NT2/D1 (cell line): ENCODE measurements at regions not wholly inside any gene's neighbourhood (a gene's known extent, or its start where the extent isn't known, plus 50 kb on each side); places are given as distances from the start of the nearest gene placed in this dataset.

Experiments used
- DNase-seq: peaks from one replicate; pipeline ENCODE4 v3.0.0-alpha.2; 2011; ENCODE audit warnings: low read depth, low spot score
- H3K27me3 ChIP-seq: 2 replicates; pipeline ENCODE4 v1.6.0; 2011; ENCODE audit warnings: mild to moderate bottlenecking; ENCODE audit not compliant: insufficient read length, insufficient read depth
- H3K36me3 ChIP-seq: 2 replicates; pipeline ENCODE4 v1.6.1; 2011; ENCODE audit warnings: mild to moderate bottlenecking, low read length, mixed read lengths; ENCODE audit not compliant: insufficient read depth, insufficient read length
- H3K4me1 ChIP-seq: 2 replicates; pipeline ENCODE4 v1.5.1; 2011; ENCODE audit not compliant: insufficient read depth, insufficient read length
- H3K4me3 ChIP-seq: 2 replicates; pipeline ENCODE4 v1.5.1; 2011; ENCODE audit warnings: low read depth; ENCODE audit not compliant: insufficient read length
- H3K9ac ChIP-seq: 2 replicates; pipeline ENCODE4 v1.6.0; 2011; ENCODE audit warnings: low read depth; ENCODE audit not compliant: insufficient read length
- H3K9me3 ChIP-seq: 2 replicates; pipeline ENCODE4 v1.5.1; 2011; ENCODE audit warnings: mild to moderate bottlenecking, low read length; ENCODE audit not compliant: insufficient read depth
- SUZ12 ChIP-seq: IDR thresholded peaks from 2 replicates; pipeline ENCODE4 v1.6.1; 2011; ENCODE audit not compliant: insufficient read length, insufficient read depth; ENCODE audit errors: extremely low read depth
- YY1 ChIP-seq: IDR thresholded peaks from 2 replicates; pipeline ENCODE4 v1.6.1; 2011; ENCODE audit not compliant: insufficient read length, insufficient read depth
- ZNF274 ChIP-seq: IDR thresholded peaks from 2 replicates; pipeline ENCODE4 v1.6.1; 2011; ENCODE audit warnings: mild to moderate bottlenecking, low read depth, low read length

DNA sequence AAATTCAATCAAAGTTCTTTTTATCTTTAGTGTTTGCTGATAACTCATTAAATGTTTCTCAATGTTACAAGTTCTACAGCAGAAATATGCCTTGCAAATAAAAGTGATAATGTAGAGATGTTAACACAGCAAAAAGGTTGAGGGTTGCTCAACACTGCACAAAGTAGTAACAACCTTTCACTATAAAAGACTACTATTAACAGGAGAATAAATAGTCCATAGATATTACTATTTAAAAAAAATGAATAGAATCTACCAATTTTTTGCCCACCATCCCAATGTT lies 378.1 kb downstream of the RBM43 start:
- no peak for DNase-seq
- TF ChIP-seq ZNF274 (no peak), SUZ12 (no peak), YY1 (no peak)
- H3K27me3 ChIP-seq = no peaks in the 10 kb centered on the region
- H3K4me1 ChIP-seq = no peaks in the 10 kb centered on the region
- no peak overlapping the region for H3K9ac ChIP-seq
- 0 out of 2 replicates have a peak, but pooled peaks cover under 1% of the 10 kb centered on the region for H3K9me3 ChIP-seq
- no peak overlapping the region for H3K4me3 ChIP-seq
- no peaks in the 10 kb centered on the region for H3K36me3 ChIP-seq

DNA sequence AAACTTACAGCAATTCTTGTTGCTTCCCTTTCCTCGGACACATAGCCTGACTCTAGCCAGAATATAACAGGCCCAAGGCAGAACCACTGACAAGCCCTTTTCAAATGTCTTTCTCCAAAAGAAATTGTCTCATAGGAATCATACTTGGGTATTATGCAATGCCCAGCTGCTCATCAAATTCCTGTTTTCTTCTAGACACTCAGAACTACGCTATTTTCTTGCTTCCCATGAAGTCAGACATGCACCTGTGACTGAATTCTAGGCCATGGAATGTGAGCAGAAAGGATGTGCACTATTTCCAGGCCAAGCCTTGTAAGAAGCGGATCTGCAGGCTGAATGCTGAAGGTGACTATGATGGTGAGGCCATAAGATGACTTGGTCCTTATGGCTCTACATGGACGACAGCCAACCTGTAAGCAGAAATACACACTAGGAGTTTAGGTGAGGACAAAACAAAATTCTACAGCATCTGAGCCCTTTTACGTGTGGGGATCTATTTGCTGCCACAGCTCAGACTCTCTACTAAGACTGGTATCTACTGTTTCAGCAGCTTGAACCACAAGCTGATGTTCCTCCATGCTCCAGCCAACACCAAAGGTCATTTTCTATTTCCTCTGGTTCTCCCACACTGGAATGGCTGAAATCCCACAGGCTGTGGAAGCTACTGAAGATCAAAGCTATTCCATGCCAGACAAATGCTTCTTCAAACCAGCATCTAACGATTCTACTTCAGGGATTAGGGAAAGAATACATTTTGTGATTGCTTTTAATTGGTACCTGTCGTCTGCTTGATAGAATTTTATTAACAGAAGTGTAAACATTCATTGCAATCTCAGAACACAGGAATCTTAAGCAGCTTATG lies 378.7 kb downstream of the RBM43 start:
- DNase-seq = no peak
- H3K9me3 ChIP-seq = peaks cover 7% of the 10 kb centered on the region; the same call in 1 of the 2 replicates
- TF ChIP-seq SUZ12 (no peak), ZNF274 (no peak)

DNA sequence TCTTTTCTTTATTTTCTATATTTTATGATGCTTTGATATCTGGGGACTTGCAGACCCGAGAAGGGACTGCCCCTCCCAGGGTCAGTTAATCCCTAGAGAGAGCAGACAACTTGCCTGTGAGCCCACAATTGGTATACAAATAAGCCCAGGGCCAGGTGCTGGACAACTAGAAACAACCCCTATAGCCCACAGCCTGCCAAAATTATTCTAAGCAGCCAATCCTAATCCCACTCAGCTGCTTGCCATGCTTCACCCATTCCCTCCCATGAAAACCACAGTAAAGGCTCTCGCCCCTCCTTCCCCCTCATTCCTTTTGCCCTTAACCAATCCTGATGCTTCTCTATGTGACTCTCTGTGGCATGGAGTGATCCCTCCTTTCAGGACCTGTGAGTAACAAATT lies 380.7 kb downstream of the RBM43 start:
- Histone ChIP-seq H3K4me1 (no peaks in the 10 kb centered on the region), H3K9ac (no peak overlapping the region), H3K4me3 (no peak overlapping the region), H3K9me3 (peaks cover 11% of the 10 kb centered on the region; the same call in 1 of the 2 replicates), H3K27me3 (no peaks in the 10 kb centered on the region), H3K36me3 (no peaks in the 10 kb centered on the region)
- no peak for DNase-seq
- TF ChIP-seq ZNF274 = no peak
- TF ChIP-seq SUZ12 = no peak
- no peak for TF ChIP-seq YY1

More for the DNA sequence above, 378.7 kb downstream of the RBM43 start:
- Histone ChIP-seq H3K4me3 (no peak overlapping the region), H3K36me3 (no peaks in the 10 kb centered on the region), H3K9ac (no peak overlapping the region), H3K27me3 (no peaks in the 10 kb centered on the region), H3K4me1 (no peaks in the 10 kb centered on the region)

DNA sequence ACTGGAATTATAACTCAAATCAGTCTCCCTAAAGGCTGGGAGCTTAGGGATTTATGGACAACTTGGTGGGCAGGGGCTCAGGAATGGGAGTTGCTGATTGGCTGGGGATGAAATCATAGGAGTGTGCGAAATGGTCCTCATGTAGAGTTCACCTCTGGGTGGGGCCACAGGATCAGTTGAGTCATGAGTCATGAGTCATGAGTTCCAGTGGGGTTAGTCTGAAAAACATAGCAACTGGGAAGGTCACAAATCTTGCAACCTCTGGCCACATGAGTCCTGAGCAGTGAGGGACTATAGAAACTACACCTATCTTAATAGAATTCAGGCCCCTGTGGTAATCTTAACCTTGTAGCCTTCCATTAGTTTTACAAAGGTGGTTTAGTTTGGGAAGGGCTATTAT lies 383.3 kb downstream of the RBM43 start:
- DNase-seq = no peak
- H3K27me3 ChIP-seq = no peaks in the 10 kb centered on the region
- no peaks in the 10 kb centered on the region for H3K4me1 ChIP-seq
- no peak overlapping the region for H3K9ac ChIP-seq
- H3K9me3 ChIP-seq = peaks cover 11% of the 10 kb centered on the region; the same call in 1 of the 2 replicates
- no peak overlapping the region for H3K4me3 ChIP-seq
- H3K36me3 ChIP-seq = no peaks in the 10 kb centered on the region
- TF ChIP-seq ZNF274 (no peak), YY1 (no peak), SUZ12 (no peak)

DNA sequence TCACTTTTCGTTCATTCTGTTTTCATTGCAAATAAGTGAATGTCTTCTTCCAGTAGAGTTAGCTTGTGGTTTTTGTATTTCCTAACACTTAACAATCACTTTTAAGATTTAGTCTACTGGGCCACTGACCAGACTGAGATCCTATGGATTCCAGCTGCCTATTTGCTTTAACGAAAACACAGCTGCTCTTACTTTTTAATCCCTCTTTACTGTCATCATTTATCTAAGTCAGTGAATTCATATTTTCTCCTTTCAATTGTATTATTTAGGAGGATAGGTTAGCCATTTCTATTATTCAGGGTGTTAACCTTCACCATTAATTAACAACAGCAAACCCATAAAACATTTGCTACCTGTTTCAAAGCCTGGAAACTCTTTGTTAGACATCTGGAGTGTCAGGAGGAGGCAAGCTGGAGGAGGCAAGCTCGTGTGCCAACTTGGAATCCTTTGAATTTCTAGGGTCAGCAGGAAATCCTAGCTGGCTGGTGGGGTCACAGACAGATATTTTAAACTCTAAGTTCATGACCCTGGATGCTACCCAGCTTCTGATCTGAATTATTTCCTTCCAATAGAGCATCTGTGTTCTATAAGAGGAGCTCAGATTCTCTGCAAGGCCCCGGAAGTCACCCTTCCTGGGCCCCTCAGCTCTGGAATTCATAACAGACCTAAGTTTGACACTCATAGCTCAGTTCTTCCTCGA lies 385.3 kb downstream of the RBM43 start:
- no peak for DNase-seq

DNA sequence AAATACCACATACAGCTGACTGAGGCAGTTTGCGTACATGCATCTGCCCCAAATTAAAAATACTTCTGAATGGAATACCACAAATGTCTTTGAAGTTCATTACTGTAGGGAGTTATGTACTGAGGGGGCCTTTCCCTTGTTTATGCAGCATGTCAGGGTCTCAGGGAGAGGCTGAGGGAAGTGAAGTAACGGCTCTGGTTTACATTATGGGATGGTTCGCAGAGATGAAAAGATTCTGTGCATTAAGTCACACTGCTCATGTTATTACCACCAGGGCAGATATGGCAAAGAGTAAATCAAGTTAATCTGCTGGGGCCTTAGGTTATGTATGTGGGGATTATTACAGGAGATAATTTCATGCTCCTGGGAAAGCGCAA lies 385.9 kb upstream of the RND3 start:
- Histone ChIP-seq H3K4me1 (no peaks in the 10 kb centered on the region), H3K4me3 (no peak overlapping the region), H3K27me3 (no peaks in the 10 kb centered on the region), H3K9me3 (peaks cover 36% of the 10 kb centered on the region), H3K9ac (no peak overlapping the region), H3K36me3 (no peaks in the 10 kb centered on the region)
- TF ChIP-seq YY1 (no peak), ZNF274 (no peak), SUZ12 (no peak)
- DNase-seq = no peak

More for the DNA sequence above, 385.3 kb downstream of the RBM43 start:
- H3K4me3 ChIP-seq = no peak overlapping the region
- H3K9me3 ChIP-seq = peaks cover 13% of the 10 kb centered on the region; the same call in 1 of the 2 replicates
- no peaks in the 10 kb centered on the region for H3K27me3 ChIP-seq
- H3K9ac ChIP-seq = no peak overlapping the region
- no peaks in the 10 kb centered on the region for H3K36me3 ChIP-seq
- no peaks in the 10 kb centered on the region for H3K4me1 ChIP-seq
- TF ChIP-seq YY1 (no peak), ZNF274 (no peak), SUZ12 (no peak)

DNA sequence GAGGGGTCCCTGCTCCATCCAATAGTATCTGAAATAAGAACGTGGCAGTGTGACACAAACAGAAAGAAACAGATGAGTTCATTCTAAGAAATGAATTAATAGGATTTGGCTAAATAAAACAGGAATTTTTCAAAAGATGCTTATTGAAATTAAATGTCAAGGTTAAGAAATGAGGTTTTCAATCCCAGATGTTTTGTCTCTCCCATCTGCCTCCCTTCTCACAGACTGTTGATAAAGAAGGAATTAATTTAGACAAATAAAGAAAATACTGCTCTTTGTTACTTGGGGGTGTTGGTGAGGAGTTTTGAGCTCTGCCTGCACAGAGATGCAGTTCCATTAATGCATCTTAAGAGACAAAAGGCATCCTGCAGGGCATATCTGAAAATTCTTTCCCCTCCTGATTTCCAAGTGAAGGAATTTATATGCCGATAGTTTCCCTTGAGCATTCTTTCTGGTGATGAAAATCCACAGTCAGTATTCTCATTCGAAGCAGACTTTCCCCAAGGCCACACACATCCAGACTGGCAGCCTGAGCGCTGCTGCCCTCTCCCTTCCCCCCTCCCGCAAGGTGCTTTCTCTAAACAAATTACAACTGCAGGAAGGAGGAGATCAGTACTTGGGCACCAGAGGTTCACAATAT lies 385.4 kb upstream of the RND3 start:
- H3K27me3 ChIP-seq = no peaks in the 10 kb centered on the region
- TF ChIP-seq SUZ12 (no peak), ZNF274 (no peak), YY1 (no peak)
- DNase-seq = no peak
- H3K9ac ChIP-seq = no peak overlapping the region
- no peak overlapping the region for H3K4me3 ChIP-seq
- peaks cover 37% of the 10 kb centered on the region for H3K9me3 ChIP-seq
- H3K36me3 ChIP-seq = no peaks in the 10 kb centered on the region
- no peaks in the 10 kb centered on the region for H3K4me1 ChIP-seq
